Left lung (tissue), 4 donors: ENCODE measurements at regions not wholly inside any gene's neighbourhood (a gene's known extent, or its start where the extent isn't known, plus 50 kb on each side); places are given as distances from the start of the nearest gene placed in this dataset.
A peak's percentile ranks its signal among the peaks of the same experiment; 100 is the strongest.

Source experiments
- ATAC-seq: fragments of 200-7000 bp; cut with Tn5 transposase; one replicate; pipeline ENCODE4 v1.9.1; 2020; ENCODE audit warnings: moderate library complexity
- DNase-seq, 4 donors: peaks; one replicate each; pipeline ENCODE4 v3.0.0-alpha.2; 2013 to 2020
- H3K27ac ChIP-seq, 2 donors: fragments of 200-600 bp; sonication (generic) in 1 of 2; one replicate each; pipeline versions ENCODE4 v1.5.0 to v1.8.0; 2020 to 2021
- H3K27me3 ChIP-seq, 2 donors: fragments of 200-600 bp; sonication (generic) in 1 of 2; one replicate each; pipeline versions ENCODE4 v1.5.0 to v1.8.0; 2020 to 2021
- H3K36me3 ChIP-seq, 2 donors: fragments of 200-600 bp; sonication (generic) in 1 of 2; one replicate each; pipeline versions ENCODE4 v1.5.0 to v1.8.0; 2020 to 2021
- H3K4me1 ChIP-seq, 2 donors: fragments of 200-600 bp; one replicate each; pipeline ENCODE4 v1.8.0; 2021
- H3K4me3 ChIP-seq, 2 donors: fragments of 200-600 bp; sonication (generic) in 1 of 2; one replicate each; pipeline versions ENCODE4 v1.5.0 to v1.8.0; 2020 to 2021; ENCODE audit warnings: mild to moderate bottlenecking in 1 of 2
- H3K9me3 ChIP-seq, 2 donors: fragments of 200-600 bp; sonication (generic) in 1 of 2; one replicate each; pipeline versions ENCODE4 v1.5.0 to v1.8.0; 2020 to 2021
- intact Hi-C, 2 donors: fragments of 100-400 bp; cut with DNase I; formaldehyde crosslinking; loops; one replicate each; pipeline versions ENCODE4 v1.11.2 to v1.14.2; 2022
- TF ChIP-seq, protein P1 (sequence below), 2 donors: fragments of 200-600 bp; sonication (generic) in 1 of 2; IDR thresholded peaks; one replicate each; pipeline versions ENCODE4 v1.5.0 to v1.8.0; 2021; ENCODE audit warnings: antibody characterized with exemption in 2 of 2
- donor health status: DM: no; HTN: yes; CAD: no.
- donor health status: DM: no; HTN: no; CAD: no.

DNA sequence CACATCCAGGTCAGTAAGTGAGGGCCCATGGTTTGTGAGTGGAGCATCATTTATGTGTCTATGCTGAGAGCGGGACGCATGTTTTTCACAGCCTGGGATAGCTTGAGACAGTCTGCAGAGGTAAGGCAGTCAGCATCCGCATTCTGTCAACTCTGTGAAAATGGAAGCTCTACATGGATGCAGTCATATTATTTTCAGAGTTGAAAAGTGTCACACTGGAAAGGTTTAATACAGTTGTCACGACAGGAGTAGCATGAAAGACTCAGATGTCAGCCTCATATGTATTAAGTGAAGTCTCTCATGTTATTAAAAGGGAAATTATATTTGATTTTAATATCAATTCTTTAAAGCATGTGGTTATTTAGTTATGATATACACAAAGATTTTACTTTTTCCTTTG lies 436.9 kb upstream of the GYPC start:
- no peaks in the 10 kb centered on the region for H3K9me3 ChIP-seq
- DNase-seq (no peak), ATAC-seq (no peak)
- no peaks in the 10 kb centered on the region for H3K36me3 ChIP-seq
- H3K27ac ChIP-seq: no peak overlapping the region
- no peak overlapping the region for H3K4me3 ChIP-seq
- intact Hi-C loops: no loop called here
- TF ChIP-seq, protein P1, sequence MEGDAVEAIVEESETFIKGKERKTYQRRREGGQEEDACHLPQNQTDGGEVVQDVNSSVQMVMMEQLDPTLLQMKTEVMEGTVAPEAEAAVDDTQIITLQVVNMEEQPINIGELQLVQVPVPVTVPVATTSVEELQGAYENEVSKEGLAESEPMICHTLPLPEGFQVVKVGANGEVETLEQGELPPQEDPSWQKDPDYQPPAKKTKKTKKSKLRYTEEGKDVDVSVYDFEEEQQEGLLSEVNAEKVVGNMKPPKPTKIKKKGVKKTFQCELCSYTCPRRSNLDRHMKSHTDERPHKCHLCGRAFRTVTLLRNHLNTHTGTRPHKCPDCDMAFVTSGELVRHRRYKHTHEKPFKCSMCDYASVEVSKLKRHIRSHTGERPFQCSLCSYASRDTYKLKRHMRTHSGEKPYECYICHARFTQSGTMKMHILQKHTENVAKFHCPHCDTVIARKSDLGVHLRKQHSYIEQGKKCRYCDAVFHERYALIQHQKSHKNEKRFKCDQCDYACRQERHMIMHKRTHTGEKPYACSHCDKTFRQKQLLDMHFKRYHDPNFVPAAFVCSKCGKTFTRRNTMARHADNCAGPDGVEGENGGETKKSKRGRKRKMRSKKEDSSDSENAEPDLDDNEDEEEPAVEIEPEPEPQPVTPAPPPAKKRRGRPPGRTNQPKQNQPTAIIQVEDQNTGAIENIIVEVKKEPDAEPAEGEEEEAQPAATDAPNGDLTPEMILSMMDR (IDR thresholded peaks at IDR 0.05): no peak
- no peaks in the 10 kb centered on the region for H3K27me3 ChIP-seq
- H3K4me1 ChIP-seq: no peaks in the 10 kb centered on the region

DNA sequence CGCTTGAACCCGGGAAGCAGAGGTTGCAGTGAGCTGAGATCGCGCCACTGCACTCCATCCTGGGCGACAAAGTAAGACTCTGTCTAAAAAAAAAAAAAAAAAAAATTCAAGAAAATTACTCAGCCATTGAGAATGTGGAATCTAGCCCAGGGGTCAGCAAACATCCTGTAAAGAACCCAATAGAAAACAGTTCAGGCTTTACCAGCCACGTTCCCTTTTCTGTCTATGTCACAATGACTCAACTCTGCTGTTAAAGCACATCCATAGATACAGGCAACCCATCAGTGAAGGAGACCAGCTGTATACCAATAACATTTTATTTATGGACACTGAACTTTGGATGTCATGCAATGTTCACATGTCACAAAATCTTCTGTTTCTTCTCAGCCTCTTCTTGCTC lies 435.6 kb upstream of the GYPC start:
- Histone ChIP-seq H3K9me3 (no peaks in the 10 kb centered on the region), H3K36me3 (no peaks in the 10 kb centered on the region), H3K27ac (no peak overlapping the region), H3K27me3 (no peaks in the 10 kb centered on the region), H3K4me3 (no peak overlapping the region), H3K4me1 (no peaks in the 10 kb centered on the region)
- intact Hi-C loops: no loop called here
- ATAC-seq: no peak
- DNase-seq: no peak
- TF ChIP-seq, protein P1 (IDR thresholded peaks at IDR 0.05): no peak

DNA sequence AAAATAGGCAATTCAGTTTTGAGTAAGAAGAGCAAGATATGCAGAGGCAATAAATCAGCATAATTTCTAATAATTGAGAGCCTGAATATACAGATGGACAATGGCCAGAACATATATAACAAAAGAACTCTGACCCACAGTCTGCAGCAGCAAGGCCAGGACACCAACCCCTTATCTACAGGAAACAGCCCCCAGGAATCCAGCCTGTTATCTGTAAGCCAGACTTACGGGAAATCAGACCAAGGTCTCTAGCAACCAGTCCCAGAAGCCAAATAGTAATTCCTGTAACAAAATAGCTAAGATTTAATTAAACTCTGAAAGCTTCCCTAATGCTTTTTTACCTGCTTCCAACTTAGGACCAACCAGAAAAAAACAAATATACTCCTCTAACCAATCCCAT lies 434.5 kb upstream of the GYPC start:
- H3K9me3 ChIP-seq: no peaks in the 10 kb centered on the region
- H3K36me3 ChIP-seq: no peaks in the 10 kb centered on the region
- no peak for DNase-seq
- no peak overlapping the region for H3K27ac ChIP-seq
- no peak for ATAC-seq
- intact Hi-C loops: no loop called here
- no peak overlapping the region for H3K4me3 ChIP-seq
- no peaks in the 10 kb centered on the region for H3K27me3 ChIP-seq
- H3K4me1 ChIP-seq: no peaks in the 10 kb centered on the region
- TF ChIP-seq, protein P1 (IDR thresholded peaks at IDR 0.05): no peak

DNA sequence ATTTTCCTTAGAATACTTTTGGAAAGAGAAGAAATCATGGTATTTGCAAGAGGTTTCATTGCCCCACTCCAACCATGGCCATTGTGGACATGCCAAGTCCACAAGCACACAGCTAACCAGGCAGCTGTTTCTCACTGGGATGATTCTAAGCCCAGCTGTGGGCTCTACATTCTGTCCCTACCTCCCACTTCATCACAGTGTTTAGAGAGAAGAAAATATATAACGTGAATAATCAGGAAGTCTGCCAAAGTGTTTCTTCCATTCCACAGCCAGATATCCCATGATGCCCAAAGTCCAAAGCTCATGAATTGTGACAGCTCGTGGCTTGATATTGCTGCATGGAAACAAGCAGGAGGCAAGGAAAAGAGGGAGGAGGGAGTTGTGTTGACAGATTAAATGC lies 433.7 kb upstream of the GYPC start:
- TF ChIP-seq, protein P1 (IDR thresholded peaks at IDR 0.05): no peak
- Histone ChIP-seq H3K4me3 (no peak overlapping the region), H3K4me1 (no peaks in the 10 kb centered on the region), H3K9me3 (no peaks in the 10 kb centered on the region), H3K27me3 (no peaks in the 10 kb centered on the region), H3K36me3 (no peaks in the 10 kb centered on the region), H3K27ac (no peak overlapping the region)
- intact Hi-C loops: no loop called here
- DNase-seq (peak in 2 of 4 donors; percentile 90 to 92), ATAC-seq (no peak)

DNA sequence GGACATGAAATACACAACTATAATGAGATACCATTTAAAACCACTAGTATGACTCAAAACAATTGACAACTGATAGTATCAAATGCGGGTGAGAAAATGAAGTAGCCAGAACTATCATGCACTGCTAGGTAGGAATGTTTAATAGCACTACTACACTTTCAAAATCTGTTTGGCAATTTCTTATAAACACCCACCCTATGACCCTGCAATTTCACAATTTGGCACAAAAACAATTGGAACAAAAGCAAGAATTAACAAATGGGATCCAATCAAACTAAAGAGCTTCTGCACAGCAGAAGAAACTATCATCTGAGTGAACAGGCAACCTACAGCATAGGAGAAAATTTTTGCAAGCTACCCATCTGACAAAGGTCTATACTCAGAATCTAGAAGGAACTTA lies 431.2 kb upstream of the GYPC start:
- H3K27me3 ChIP-seq: no peaks in the 10 kb centered on the region
- peak in 2 of 4 donors; percentile 46 to 65 for DNase-seq
- H3K9me3 ChIP-seq: peaks cover 0 to 8% of the 10 kb centered on the region in 2 donors
- no peak for ATAC-seq
- intact Hi-C loops: no loop called here
- H3K4me1 ChIP-seq: no peaks in the 10 kb centered on the region
- TF ChIP-seq, protein P1 (IDR thresholded peaks at IDR 0.05): no peak
- no peak overlapping the region for H3K4me3 ChIP-seq
- no peak overlapping the region for H3K27ac ChIP-seq
- no peaks in the 10 kb centered on the region for H3K36me3 ChIP-seq
